Lower leg skin (tissue), 3 donors: ENCODE measurements at regions not wholly inside any gene's neighbourhood (a gene's known extent, or its start where the extent isn't known, plus 50 kb on each side); places are given as distances from the start of the nearest gene placed in this dataset.

ENCODE experiments used
- CTCF ChIP-seq, 3 donors: fragments of 450-650 bp; IDR thresholded peaks; one replicate each; pipeline ENCODE4 v1.5.1; 2016; ENCODE audit warnings: antibody characterized with exemption in 3 of 3, mild to moderate bottlenecking in 3 of 3, moderate library complexity in 2 of 3
- POLR2A ChIP-seq, 2 donors: fragments of 450-650 bp; IDR thresholded peaks; one replicate each; pipeline ENCODE4 v1.6.1; 2016 to 2017; ENCODE audit warnings: antibody characterized with exemption in 2 of 2, mild to moderate bottlenecking in 1 of 2, moderate library complexity in 1 of 2

DNA sequence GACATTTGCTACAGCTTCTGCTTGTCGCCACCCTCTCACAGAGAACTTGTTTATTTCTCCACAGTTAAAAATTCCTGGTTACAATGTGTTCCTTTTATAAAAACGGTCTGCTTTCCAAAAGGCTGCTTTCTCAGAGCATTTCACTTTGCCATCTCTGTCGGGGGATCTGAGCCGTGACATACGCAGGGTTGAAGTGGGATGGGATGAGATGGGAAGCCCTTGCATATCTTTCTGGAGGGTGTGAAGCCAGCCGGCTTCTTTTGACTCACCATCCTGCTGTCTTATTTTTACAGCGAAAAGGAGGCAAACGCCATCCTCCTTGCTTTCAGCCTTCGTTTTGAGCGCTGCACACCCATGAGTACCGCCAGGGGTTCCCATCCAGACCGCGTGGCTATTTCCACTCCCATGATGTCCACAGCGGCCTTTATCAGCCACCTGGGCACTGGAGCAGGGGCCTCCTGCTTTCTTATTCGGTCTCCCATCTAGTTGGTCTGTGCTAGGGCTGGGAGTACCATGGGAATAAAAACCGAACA, 99.8 kb upstream of the GATB start:
- TF ChIP-seq POLR2A (IDR thresholded peaks at IDR 0.05), result no peak
- no peak for TF ChIP-seq CTCF (IDR thresholded peaks at IDR 0.05)
